ENCODE measurements at regions not wholly inside any gene's neighbourhood (a gene's known extent, or its start where the extent isn't known, plus 50 kb on each side); places are given as distances from the start of the nearest gene placed in this dataset.

DNA sequence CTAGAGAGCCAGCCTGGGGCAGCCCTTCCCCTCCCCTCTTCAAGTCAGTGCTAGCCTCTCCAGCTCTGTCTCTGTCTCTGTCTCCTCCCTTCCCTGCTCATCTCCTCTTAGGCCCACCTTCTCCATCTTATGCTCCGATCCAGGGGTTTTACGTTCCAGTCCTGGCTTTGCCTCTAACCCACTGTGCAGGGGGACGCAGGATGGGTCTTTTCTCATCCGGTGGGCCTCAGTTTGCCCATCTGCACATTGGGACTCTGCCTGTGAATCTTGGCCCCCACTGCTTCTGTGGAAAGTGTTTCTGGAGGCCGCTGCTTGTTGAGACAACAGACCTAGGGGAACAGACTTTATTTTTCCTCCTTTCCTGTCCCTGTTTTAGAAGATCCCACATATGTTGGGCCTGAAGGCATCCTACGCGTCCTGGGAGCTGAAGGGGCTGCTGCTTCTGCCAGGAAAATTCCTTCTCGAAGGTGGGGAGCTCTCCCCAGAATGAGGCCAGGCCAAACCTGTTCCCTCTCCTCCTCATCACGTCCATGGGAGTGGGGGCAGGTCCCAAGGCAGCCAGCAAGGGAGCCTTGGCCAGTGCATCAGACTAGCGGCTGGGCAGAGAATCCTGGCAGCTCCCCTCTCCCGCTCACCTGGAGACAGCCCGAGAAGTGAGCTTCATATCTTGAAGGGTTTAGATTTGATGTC is 99.5 kb upstream of the CSF3R start:
- ATAC-seq (no peak), DNase-seq (no peak)
- Histone ChIP-seq H3K4me1 (no peaks in the 10 kb centered on the region), H3K9me3 (no peaks in the 10 kb centered on the region), H3K27ac (no peak overlapping the region), H3K36me3 (no peaks in the 10 kb centered on the region), H3K4me3 (no peak overlapping the region), H3K27me3 (peaks cover 0 to 75% (median 28%) of the 10 kb centered on the region in 9 donors)
- TF ChIP-seq, protein P1, sequence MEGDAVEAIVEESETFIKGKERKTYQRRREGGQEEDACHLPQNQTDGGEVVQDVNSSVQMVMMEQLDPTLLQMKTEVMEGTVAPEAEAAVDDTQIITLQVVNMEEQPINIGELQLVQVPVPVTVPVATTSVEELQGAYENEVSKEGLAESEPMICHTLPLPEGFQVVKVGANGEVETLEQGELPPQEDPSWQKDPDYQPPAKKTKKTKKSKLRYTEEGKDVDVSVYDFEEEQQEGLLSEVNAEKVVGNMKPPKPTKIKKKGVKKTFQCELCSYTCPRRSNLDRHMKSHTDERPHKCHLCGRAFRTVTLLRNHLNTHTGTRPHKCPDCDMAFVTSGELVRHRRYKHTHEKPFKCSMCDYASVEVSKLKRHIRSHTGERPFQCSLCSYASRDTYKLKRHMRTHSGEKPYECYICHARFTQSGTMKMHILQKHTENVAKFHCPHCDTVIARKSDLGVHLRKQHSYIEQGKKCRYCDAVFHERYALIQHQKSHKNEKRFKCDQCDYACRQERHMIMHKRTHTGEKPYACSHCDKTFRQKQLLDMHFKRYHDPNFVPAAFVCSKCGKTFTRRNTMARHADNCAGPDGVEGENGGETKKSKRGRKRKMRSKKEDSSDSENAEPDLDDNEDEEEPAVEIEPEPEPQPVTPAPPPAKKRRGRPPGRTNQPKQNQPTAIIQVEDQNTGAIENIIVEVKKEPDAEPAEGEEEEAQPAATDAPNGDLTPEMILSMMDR (IDR thresholded peaks at IDR 0.05) = no peak
- no peak for TF ChIP-seq POLR2A (IDR thresholded peaks at IDR 0.05)
- WGBS, 4 donors = 53 to 59% (median 58%) methylated on average over 12 of the region's 12 CpGs
- intact Hi-C loops (cut with DNase I) = no loop called here

DNA sequence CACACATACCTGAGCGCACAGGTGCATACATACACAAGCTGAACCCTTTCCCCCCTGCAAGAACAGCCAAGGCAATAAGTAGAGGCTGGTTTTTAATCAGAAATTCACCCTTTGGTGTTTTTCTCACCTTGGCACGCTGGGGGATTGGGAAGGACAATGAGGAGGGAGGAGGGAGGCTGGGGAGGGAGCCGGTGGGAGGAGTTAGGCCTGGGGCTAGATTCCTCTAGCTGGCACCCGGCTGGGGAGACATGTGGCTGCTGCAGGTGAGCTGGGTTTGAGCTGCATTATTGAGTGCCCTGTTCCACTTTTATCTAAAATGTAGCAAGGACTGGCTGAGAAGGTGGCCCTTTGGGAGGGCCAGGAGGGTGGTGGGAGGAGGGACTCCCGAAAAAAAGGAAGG is 97.8 kb upstream of the CSF3R start:
- Histone ChIP-seq H3K27ac (no peak overlapping the region), H3K9me3 (no peaks in the 10 kb centered on the region), H3K36me3 (no peaks in the 10 kb centered on the region), H3K4me1 (no peaks in the 10 kb centered on the region), H3K27me3 (peaks cover 0 to 75% (median 17%) of the 10 kb centered on the region in 9 donors), H3K4me3 (no peak overlapping the region)
- ATAC-seq (no peak), DNase-seq (no peak)
- WGBS, 4 donors = 26 to 33% (median 31%) methylated on average over 5 of the region's 5 CpGs
- TF ChIP-seq, protein P1 (IDR thresholded peaks at IDR 0.05) = no peak
- no peak for TF ChIP-seq POLR2A (IDR thresholded peaks at IDR 0.05)
- intact Hi-C loops (cut with DNase I) = no loop called here

DNA sequence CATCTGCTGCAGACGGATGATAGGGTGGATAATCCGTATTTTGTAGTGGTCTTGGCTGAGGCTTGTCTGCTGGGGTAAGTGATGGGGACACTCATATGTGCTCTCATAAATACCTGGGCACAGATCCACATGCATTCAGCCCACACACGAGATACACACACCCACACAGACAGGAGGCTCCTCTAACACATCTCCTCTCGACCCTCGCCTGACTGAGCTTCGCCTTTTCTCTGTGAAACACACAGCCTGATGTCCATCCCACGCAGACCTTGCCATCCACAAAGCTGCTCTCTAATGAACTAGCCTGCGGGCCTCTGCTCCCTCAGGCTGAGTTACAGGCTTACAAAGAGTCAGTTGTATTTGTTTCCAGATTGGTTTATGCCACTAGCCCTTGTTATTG is 96.3 kb upstream of the CSF3R start:
- WGBS, 4 donors = 47 to 58% (median 49%) methylated on average over 8 of the region's 8 CpGs
- TF ChIP-seq POLR2A (IDR thresholded peaks at IDR 0.05) = no peak
- TF ChIP-seq, protein P1 (IDR thresholded peaks at IDR 0.05) = no peak
- intact Hi-C loops (cut with DNase I) = loop anchor here in 9 of 10 donors (5.0 to 10.0 kb wide), 5 partner anchors 456 to 858 kb away; partner anchors contain the start of gene GRIK3 (in 3 of the 9)

DNA sequence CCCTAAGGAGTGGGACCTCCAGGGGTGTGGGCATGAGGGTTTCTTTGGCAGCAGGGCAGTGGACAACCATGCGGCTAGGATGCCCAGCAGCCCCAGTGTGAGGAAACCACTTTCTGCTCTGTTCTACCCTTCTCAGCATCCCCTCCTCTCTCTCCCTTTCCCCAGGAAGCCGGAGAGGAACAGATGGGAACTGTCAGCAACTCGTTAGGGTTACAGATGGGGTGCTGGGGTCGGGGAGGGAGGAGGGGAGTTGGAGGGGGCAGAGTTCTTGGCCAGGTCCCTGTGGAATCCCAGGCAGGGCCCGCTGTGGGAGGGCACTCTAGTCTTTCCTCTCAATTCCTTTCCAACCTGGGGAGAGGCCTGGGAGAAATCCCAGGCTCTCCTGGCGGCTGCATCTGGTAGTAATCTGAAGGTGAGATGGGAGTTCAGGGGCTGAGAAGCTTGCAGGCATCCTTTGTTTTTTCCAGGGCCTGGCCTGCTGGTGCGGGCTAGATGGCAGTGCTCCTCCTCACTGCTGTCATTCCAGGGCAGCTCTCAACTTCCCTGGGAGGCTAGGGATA is 93.9 kb upstream of the CSF3R start:
- Histone ChIP-seq H3K4me1 (no peaks in the 10 kb centered on the region), H3K27ac (no peak overlapping the region), H3K36me3 (no peaks in the 10 kb centered on the region), H3K27me3 (peaks cover 0 to 73% (median 24%) of the 10 kb centered on the region in 9 donors), H3K4me3 (no peak overlapping the region), H3K9me3 (no peaks in the 10 kb centered on the region)
- TF ChIP-seq POLR2A (IDR thresholded peaks at IDR 0.05) = no peak
- TF ChIP-seq, protein P1 (IDR thresholded peaks at IDR 0.05) = no peak
- DNase-seq (no peak), ATAC-seq (no peak)
- WGBS, 4 donors = 17 to 39% (median 37%) methylated on average over 7 of the region's 7 CpGs
- intact Hi-C loops (cut with DNase I) = loop anchor here (1.0 to 10.0 kb wide), 9 partner anchors 458 to 861 kb away; partner anchors contain the start of gene GRIK3 (in 3 of the 10)

More for the DNA sequence above, 96.3 kb upstream of the CSF3R start:
- no peaks in the 10 kb centered on the region for H3K36me3 ChIP-seq
- no peak for ATAC-seq
- no peak overlapping the region for H3K27ac ChIP-seq
- no peak for DNase-seq
- peaks cover 0 to 75% (median 19%) of the 10 kb centered on the region in 9 donors for H3K27me3 ChIP-seq
- no peak overlapping the region for H3K4me3 ChIP-seq
- no peaks in the 10 kb centered on the region for H3K4me1 ChIP-seq
- no peaks in the 10 kb centered on the region for H3K9me3 ChIP-seq

Measured in heart left ventricle (tissue), 16 donors.